Fibroblast of pulmonary artery (primary cell): ENCODE measurements at regions not wholly inside any gene's neighbourhood (a gene's known extent, or its start where the extent isn't known, plus 50 kb on each side); places are given as distances from the start of the nearest gene placed in this dataset.

Experiments used
- DNase-seq: peaks from one replicate; pipeline ENCODE4 v3.0.0-alpha.2; 2010; ENCODE audit warnings: low read depth
- H3K4me3 ChIP-seq: replicated peaks from 2 replicates; pipeline ENCODE4 v1.5.1; 2011; ENCODE audit warnings: low read depth, mild to moderate bottlenecking, control low read depth, low read length, moderate library complexity
- CTCF ChIP-seq: IDR thresholded peaks from 2 replicates; pipeline ENCODE4 v1.5.1; 2011; ENCODE audit warnings: mild to moderate bottlenecking, control low read depth, low read length, inconsistent platforms; ENCODE audit errors: missing control alignments

GRCh38 chr4:144318797-144319196, 178.3 kb upstream of the GYPA start:
- no peak for TF ChIP-seq CTCF
- DNase-seq, result no peak
- no peak overlapping the region for H3K4me3 ChIP-seq

- no peak for DNase-seq
- H3K4me3 ChIP-seq, result no peak overlapping the region
- no peak for TF ChIP-seq CTCF
These were observed 196.1 kb upstream of the GYPA start for GRCh38 chr4:144336633-144337032.

GRCh38 chr4:144338148-144338547, 197.6 kb upstream of the GYPA start:
- peak; percentile 52 for DNase-seq
- no peak overlapping the region for H3K4me3 ChIP-seq
- no peak for TF ChIP-seq CTCF

- DNase-seq, result no peak
- no peak for TF ChIP-seq CTCF
- H3K4me3 ChIP-seq, result no peak overlapping the region
These were observed 198.3 kb upstream of the GYPA start for GRCh38 chr4:144338834-144339233.

- TF ChIP-seq CTCF, result no peak
- H3K4me3 ChIP-seq, result no peak overlapping the region
- DNase-seq, result no peak
These were observed 200.4 kb upstream of the GYPA start for GRCh38 chr4:144340931-144341330.

- H3K4me3 ChIP-seq, result no peak overlapping the region
- TF ChIP-seq CTCF, result no peak
- no peak for DNase-seq
These were observed 202.6 kb upstream of the GYPA start for GRCh38 chr4:144342949-144343760.

GRCh38 chr4:144347121-144347520, 206.6 kb upstream of the GYPA start:
- no peak overlapping the region for H3K4me3 ChIP-seq
- no peak for TF ChIP-seq CTCF
- no peak for DNase-seq
